K562 (cell line): ENCODE measurements at regions not wholly inside any gene's neighbourhood (a gene's known extent, or its start where the extent isn't known, plus 50 kb on each side); places are given as distances from the start of the nearest gene placed in this dataset.

Experiments
- ATAC-seq: fragments of 200-7000 bp; cut with Tn5 transposase; 3 replicates; pipeline ENCODE4 v1.9.1; 2020; ENCODE audit warnings: moderate library complexity
- BruUV-seq: library from RNA; stranded (reverse); fragments of 400-500 nt; replicated peaks from 2 replicates; lab custom pipeline; 2021; lab: Mats Ljungman, UMichigan
- CTCF ChIA-PET: fragments of 300-600 bp; formaldehyde crosslinking; extraction: SDS; loops from one replicate; lab custom pipeline; 2021; ENCODE audit warnings: low intra/inter-chr PET ratio; lab: Yijun Ruan, JAX
- POLR2A ChIA-PET: fragments of 300-600, 350-650 bp; sonication (Branson Sonifier 250); formaldehyde crosslinking; extraction: SDS; loops from one replicate; lab custom pipeline; 2021; ENCODE audit warnings: antibody characterized with exemption, inconsistent platforms; lab: Yijun Ruan, JAX
- DNase-seq, 4 experiments: peaks; one replicate each; pipeline versions ENCODE4 v3.0.0 to v3.0.0-alpha.2; 2011 to 2018; ENCODE audit warnings: low spot score in 3 of 4, mixed read lengths in 3 of 4; ENCODE audit errors: extremely low read depth in 1 of 4
- FAIRE-seq: peaks from 2 replicates; lab custom pipeline; 2011; peaks lifted over from hg19 to GRCh38; lab: Jason Lieb, UNC
- H2AFZ ChIP-seq: 2 replicates; pipeline ENCODE4 v1.6.0; 2011; ENCODE audit warnings: low read depth, low read length, control low read depth, inconsistent platforms
- H3K27ac ChIP-seq: fragments of 200-600 bp; 3 replicates; pipeline ENCODE4 v1.8.0; 2011; ENCODE audit warnings: low read depth, mild to moderate bottlenecking, control low read depth, inconsistent platforms, low read length, moderate library complexity, mixed read lengths; ENCODE audit errors: extremely low read depth
- H3K27me3 ChIP-seq, 2 experiments: fragments of 300-600 bp in 1 of 2; 2 replicates in 1 of 2; 3 replicates in 1 of 2; pipeline versions ENCODE4 v1.6.0 to v1.8.0; 2011; ENCODE audit warnings: inconsistent platforms in 2 of 2, low read length in 2 of 2, mild to moderate bottlenecking in 1 of 2, mixed read lengths in 1 of 2, moderate library complexity in 1 of 2; ENCODE audit not compliant: control insufficient read depth in 2 of 2, insufficient read depth in 2 of 2
- H3K36me3 ChIP-seq: fragments of 300-600 bp; 3 replicates; pipeline ENCODE4 v1.8.0; 2011; ENCODE audit warnings: mild to moderate bottlenecking, low read length, inconsistent platforms; ENCODE audit not compliant: control insufficient read depth, insufficient read depth
- H3K4me1 ChIP-seq, 2 experiments: fragments of 200-600 bp in 1 of 2; replicated peaks in 1 of 2; 2 replicates in 1 of 2; 3 replicates in 1 of 2; pipeline versions ENCODE4 v1.5.1 to v1.8.0; 2011; ENCODE audit warnings: inconsistent platforms in 2 of 2, low read length in 2 of 2, mild to moderate bottlenecking in 1 of 2, mixed read lengths in 1 of 2, moderate library complexity in 1 of 2; ENCODE audit not compliant: control insufficient read depth in 2 of 2, insufficient read depth in 2 of 2
- H3K4me2 ChIP-seq: 2 replicates; pipeline ENCODE4 v1.6.1; 2011; ENCODE audit warnings: low read length, control low read depth, inconsistent platforms, mixed read lengths; ENCODE audit not compliant: insufficient read depth
- H3K4me3 ChIP-seq: fragments of 200-600 bp; sonication (generic), shearing (Covaris generic); 2 replicates; pipeline ENCODE4 v1.5.1; 2016; ENCODE audit warnings: control low read depth, inconsistent platforms
- H3K79me2 ChIP-seq: fragments of 200-600 bp; 3 replicates; pipeline ENCODE4 v1.8.0; 2011; ENCODE audit warnings: low read length, inconsistent platforms; ENCODE audit not compliant: control insufficient read depth, insufficient read depth
- H3K9ac ChIP-seq, 2 experiments: 2 replicates each; pipeline versions ENCODE4 v1.6.0 to v1.6.1; 2011; ENCODE audit warnings: low read depth in 2 of 2, low read length in 2 of 2, control low read depth in 1 of 2, inconsistent platforms in 1 of 2, mild to moderate bottlenecking in 1 of 2, mixed read lengths in 1 of 2; ENCODE audit not compliant: insufficient read depth in 1 of 2
- H3K9me1 ChIP-seq: one replicate; pipeline ENCODE4 v1.6.0; 2011; ENCODE audit warnings: inconsistent platforms, mild to moderate bottlenecking, low read length, moderate library complexity; ENCODE audit not compliant: control insufficient read depth, insufficient read depth
- H3K9me3 ChIP-seq: replicated peaks from 2 replicates; pipeline ENCODE4 v1.5.1; 2011; ENCODE audit warnings: low read depth, low read length, inconsistent platforms; ENCODE audit not compliant: control insufficient read depth, insufficient read depth
- H4K20me1 ChIP-seq: replicated peaks from 2 replicates; pipeline ENCODE4 v1.6.1; 2011; ENCODE audit warnings: low read length, inconsistent platforms, mixed read lengths; ENCODE audit not compliant: control insufficient read depth, insufficient read depth
- ATF3 ChIP-seq, 2 experiments: fragments of 450-650 bp in 1 of 2; sonication (generic) in 1 of 2; formaldehyde crosslinking in 1 of 2; IDR thresholded peaks in 1 of 2; conservative IDR thresholded peaks in 1 of 2; 2 replicates each; pipeline versions ENCODE4 v1.6.1 to v1.8.1; 2016 to 2023; ENCODE audit warnings: mild to moderate bottlenecking in 2 of 2, moderate library complexity in 2 of 2, inconsistent platforms in 1 of 2, missing genetic modification reagents in 1 of 2
- ELK1 ChIP-seq: sonication (generic); formaldehyde crosslinking; IDR thresholded peaks from 2 replicates; pipeline ENCODE4 v1.8.1; 2022; ENCODE audit warnings: missing genetic modification reagents
- KAT2B ChIP-seq: IDR thresholded peaks from one replicate; pipeline ENCODE4 v1.6.1; 2012; ENCODE audit warnings: low read depth, mild to moderate bottlenecking, control low read depth, inconsistent platforms, low read length, moderate library complexity
- NONO ChIP-seq, 2 experiments: fragments of 200-400 bp in 1 of 2; fragments of 450-650 bp in 1 of 2; formaldehyde crosslinking in 1 of 2; IDR thresholded peaks; 2 replicates each; pipeline ENCODE4 v1.6.1; 2017; ENCODE audit warnings: low read depth in 2 of 2, mild to moderate bottlenecking in 2 of 2, moderate library complexity in 2 of 2, low read length in 1 of 2
- PHB ChIP-seq: fragments of 250-450 bp; sonication (Bioruptor Pico); IDR thresholded peaks from 2 replicates; pipeline ENCODE4 v1.5.0; 2021
- TRIM24 ChIP-seq, 2 experiments: fragments of 450-650 bp; IDR thresholded peaks; 2 replicates each; pipeline ENCODE4 v1.6.1; 2016
- ZC3H4 ChIP-seq: sonication (generic); formaldehyde crosslinking; IDR thresholded peaks from 2 replicates; pipeline ENCODE4 v1.9.0; 2021; ENCODE audit warnings: missing genetic modification reagents, borderline replicate concordance
- WGBS: fragments of 100-300 bp; shearing (Covaris generic); methylation state at CpG from one replicate; pipeline ENCODE4 v1.1.6; 2016; ENCODE audit warnings: low coverage, mixed read lengths; ENCODE audit not compliant: insufficient coverage; ENCODE audit errors: missing lambda C conversion rate; 5-methylcytosine and 5-hydroxymethylcytosine counted together
- in situ Hi-C: fragments of 300-500 bp; cut with MboI; formaldehyde crosslinking; loops from 4 replicates; pipeline ENCODE4 v1.15.0; 2018; ENCODE audit warnings: inconsistent platforms, mixed read lengths
- intact Hi-C: fragments of 100-400 bp; cut with micrococcal nuclease; formaldehyde crosslinking; loops from 2 replicates; pipeline ENCODE4 v1.14.2; 2022

GRCh38 chr13:53800011-53800410 lies 771.4 kb downstream of the OLFM4 start:
- Histone ChIP-seq H3K27me3 (no peaks in the 10 kb centered on the region), H3K36me3 (no peaks in the 10 kb centered on the region), H3K4me3 (no peak overlapping the region), H3K4me1 (no peaks in the 10 kb centered on the region), H3K79me2 (no peaks in the 10 kb centered on the region), H2AFZ (no peak overlapping the region), H3K27ac (no peak overlapping the region), H3K4me2 (no peak overlapping the region), H3K9ac (no peak overlapping the region)
- POLR2A ChIA-PET: no interaction called here
- no peak for ATAC-seq
- in situ Hi-C loops: no loop called here
- no TSS peak for BruUV-seq
- no peak for FAIRE-seq
- TF ChIP-seq ATF3 (IDR thresholded peaks at IDR 0.05) (no peak), ATF3 (CRISPR knock-in tag; conservative IDR thresholded peaks at IDR 0.05) (no peak), ZC3H4 (CRISPR knock-in tag) (no peak), PHB (CRISPR knock-in tag) (no peak), KAT2B (no peak), NONO (IDR thresholded peaks at IDR 0.05; ENCODE audit: low read depth in 2 of 2, low read length in 1 of 2) (no peak), TRIM24 (IDR thresholded peaks at IDR 0.05) (no peak), ELK1 (CRISPR knock-in tag) (no peak)
- TF ChIP-seq, all 486 proteins: peak for 0
- intact Hi-C loops: no loop called here
- 0% methylated on average over 5 of the region's 5 CpGs for WGBS
- no peaks in the 10 kb centered on the region for H3K9me3 ChIP-seq
- H3K9me1 ChIP-seq: no peaks in the 10 kb centered on the region
- DNase-seq: no peak
- CTCF ChIA-PET: no interaction called here
- no peaks in the 10 kb centered on the region for H4K20me1 ChIP-seq
